ENCODE measurements at regions not wholly inside any gene's neighbourhood (a gene's known extent, or its start where the extent isn't known, plus 50 kb on each side); places are given as distances from the start of the nearest gene placed in this dataset.

- no peak for DNase-seq (ENCODE audit: low spot score)
- Histone ChIP-seq H3K36me3 (no peaks in the 10 kb centered on the region), H3K4me1 (replicated peaks) (no peaks in the 10 kb centered on the region), H3K4me3 (no peak overlapping the region), H3K27ac (no peak overlapping the region), H3K27me3 (replicated peaks; ENCODE audit: insufficient read depth) (no peaks in the 10 kb centered on the region), H3K9me3 (no peaks in the 10 kb centered on the region)
- 64% methylated on average over 5 of the region's 5 CpGs for WGBS
- TF ChIP-seq CTCF (IDR thresholded peaks at IDR 0.05) (no peak), POLR2A (IDR thresholded peaks at IDR 0.05) (no peak), POLR2AphosphoS5 (IDR thresholded peaks at IDR 0.05) (no peak)
- intact Hi-C loops (cut with DNase I): no loop called here
Measured at GRCh38 chr9:94498801-94499453, 56.0 kb upstream of the PCAT7 start.

GRCh38 chr9:94504358-94504757 lies 50.5 kb upstream of the PCAT7 start:
- no peaks in the 10 kb centered on the region for H3K27me3 ChIP-seq (replicated peaks; ENCODE audit: insufficient read depth)
- DNase-seq (ENCODE audit: low spot score): no peak
- no peaks in the 10 kb centered on the region for H3K9me3 ChIP-seq
- WGBS: 36% methylated on average over 3 of the region's 3 CpGs
- no peak overlapping the region for H3K4me3 ChIP-seq
- H3K4me1 ChIP-seq (replicated peaks): no peaks in the 10 kb centered on the region
- no peak for TF ChIP-seq CTCF (IDR thresholded peaks at IDR 0.05)
- no peak for TF ChIP-seq POLR2AphosphoS5 (IDR thresholded peaks at IDR 0.05)
- TF ChIP-seq POLR2A (IDR thresholded peaks at IDR 0.05): no peak
- intact Hi-C loops (cut with DNase I): no loop called here
- H3K27ac ChIP-seq: no peak overlapping the region
- no peaks in the 10 kb centered on the region for H3K36me3 ChIP-seq

Data from prostate gland (tissue), 2 donors.